ENCODE measurements at regions not wholly inside any gene's neighbourhood (a gene's known extent, or its start where the extent isn't known, plus 50 kb on each side); places are given as distances from the start of the nearest gene placed in this dataset.
A peak's percentile ranks its signal among the peaks of the same experiment; 100 is the strongest.

DNA sequence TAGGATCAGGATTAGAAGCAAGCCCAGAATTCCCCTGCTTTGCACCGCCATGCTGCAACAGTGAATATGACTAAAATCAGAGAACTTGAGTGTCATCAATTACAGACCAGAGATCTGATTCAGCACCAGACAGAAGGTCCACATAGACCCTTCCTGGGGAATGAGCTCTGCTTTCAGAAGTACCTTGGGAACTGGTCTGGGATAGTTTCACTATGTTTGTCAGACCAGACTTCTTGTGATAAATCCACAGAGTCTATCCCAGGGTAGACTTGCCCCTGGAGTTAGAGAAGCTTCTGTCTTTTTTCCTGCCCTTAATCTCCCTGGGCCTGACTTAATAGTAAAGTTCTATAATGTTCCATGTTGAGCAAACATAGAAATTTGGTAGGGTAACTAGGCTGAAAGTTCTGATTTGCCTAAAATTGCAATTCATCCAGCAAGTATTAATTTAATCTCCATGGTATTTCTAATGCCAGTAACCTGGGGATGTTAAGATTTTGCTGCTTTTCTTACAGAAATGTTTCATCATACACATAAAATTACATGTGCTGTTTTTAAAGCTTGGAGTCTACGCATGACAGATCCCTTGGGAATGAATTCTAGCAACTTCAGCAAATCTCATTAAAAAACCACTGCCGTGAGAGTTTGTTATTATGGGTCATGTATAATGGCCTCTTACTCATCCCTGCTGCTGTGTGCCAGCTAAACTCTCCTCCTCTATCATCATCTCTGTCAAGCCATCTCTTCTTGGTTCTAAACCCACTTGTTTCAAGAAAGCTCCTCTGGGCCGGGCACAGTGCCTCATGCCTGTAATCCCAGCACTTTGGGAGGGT is 61.3 kb upstream of the METAP2 start:
- no peak for DNase-seq

DNA sequence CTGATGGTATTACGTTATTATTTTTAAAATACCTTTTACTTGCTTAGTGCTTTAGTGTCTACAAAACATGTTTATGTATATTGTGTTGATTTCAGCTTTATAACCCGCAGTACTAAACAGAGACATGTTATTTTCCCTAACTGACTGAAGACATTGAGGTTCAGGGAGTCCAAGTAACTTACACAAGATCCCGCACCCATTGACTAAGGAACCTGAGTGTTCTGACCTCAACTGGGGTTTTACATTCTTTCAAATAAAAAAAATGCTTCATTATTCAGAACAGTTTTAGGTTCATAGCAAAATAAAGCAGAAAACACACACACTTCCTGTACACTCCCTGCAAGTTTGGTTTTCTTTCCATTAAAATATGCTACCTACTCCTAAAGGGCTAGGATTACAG is 60.4 kb upstream of the METAP2 start:
- DNase-seq = no peak

DNA sequence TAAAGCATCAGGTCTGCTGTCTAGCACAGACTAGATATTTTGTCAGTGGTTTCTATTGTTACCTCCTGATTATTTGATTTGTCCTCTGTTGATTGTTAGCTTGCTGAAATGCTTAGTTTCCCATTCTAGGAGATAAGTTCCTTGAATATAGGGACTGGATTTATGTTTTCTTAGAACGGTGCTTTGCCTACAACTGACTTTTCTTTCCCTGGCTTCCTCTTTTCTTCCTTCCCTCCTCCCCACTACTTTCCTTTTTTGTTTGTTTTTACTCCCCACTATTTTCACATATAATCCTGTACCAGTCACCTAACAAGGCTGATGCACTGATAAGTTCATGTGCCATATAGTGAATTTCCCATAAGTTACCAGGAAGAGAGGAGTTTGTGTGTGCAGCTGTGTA is 58.5 kb upstream of the METAP2 start:
- DNase-seq = peak; percentile 29

DNA sequence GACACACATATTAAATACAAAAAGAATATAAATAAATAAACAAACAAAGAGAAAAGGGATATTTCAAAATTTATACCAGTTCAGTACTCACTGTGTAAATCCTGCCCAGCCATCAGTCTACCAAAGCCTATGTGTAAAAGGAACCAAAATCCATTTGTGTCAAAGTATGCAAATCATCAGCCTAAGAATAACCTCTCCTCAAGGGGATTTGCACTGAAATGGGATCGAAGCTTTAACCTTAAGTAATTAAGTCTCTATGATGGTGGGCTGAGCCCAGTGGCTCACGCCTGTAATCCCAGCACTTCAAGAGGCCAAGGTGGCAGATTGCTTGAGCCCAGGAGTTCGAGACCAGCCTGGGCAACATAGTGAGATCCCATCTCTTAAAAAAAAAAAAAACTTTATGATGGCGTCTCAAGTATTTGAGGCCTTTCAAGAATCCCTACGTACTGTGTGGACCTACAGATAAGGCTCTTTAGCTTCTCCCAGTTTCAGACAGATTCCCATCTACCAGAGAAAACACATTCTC is 57.8 kb upstream of the METAP2 start:
- no peak for DNase-seq

DNA sequence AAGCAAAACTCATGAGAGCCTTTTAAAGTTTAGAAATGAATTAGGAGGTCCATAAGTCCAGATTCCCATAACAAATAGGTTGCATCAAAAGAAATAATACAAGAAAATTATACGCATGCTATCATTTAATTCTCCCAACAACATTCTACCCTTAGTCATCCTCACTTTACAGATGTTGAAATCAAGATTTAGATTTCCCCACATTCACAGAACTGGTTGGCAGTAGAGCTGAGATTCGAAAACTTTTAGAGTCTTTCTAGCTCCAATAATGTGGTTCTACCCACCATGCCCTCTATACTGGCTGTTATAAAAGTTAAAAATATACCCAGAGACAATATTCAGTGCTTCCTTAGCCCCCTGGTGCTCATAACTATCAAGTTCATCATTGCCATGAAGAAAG is 56.6 kb upstream of the METAP2 start:
- no peak for DNase-seq

DNA sequence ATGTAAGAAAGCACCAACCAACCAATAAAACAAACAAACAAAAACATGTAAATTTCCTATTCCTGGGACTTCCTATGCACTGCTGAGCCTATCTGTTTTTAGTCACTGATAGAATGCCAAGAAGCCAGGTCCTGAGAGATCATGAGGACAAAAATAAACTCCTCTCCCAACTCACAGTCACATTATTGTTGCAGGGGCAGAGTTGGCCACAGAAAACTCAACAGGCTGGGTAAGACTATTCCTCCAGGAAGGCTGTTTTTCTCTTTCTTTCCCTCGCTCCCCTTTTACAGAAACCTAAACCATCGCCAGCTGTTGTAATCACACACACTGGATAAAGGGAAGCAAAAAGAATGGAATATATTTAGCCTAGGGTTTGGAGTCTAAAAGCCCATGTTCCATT is 55.8 kb upstream of the METAP2 start:
- no peak for DNase-seq

Measured in OCI-M1 (cell line).